ENCODE measurements at regions not wholly inside any gene's neighbourhood (a gene's known extent, or its start where the extent isn't known, plus 50 kb on each side); places are given as distances from the start of the nearest gene placed in this dataset.
A peak's percentile ranks its signal among the peaks of the same experiment; 100 is the strongest.

GRCh38 chr18:22846088-22846683 lies 86.9 kb upstream of the RBBP8 start:
- peak in 2 of 4 donors; percentile 38 to 41 for TF ChIP-seq CTCF (IDR thresholded peaks at IDR 0.05)
- ATAC-seq = peak in 3 of 4 donors; percentile 84 to 93 (median 86)
- intact Hi-C loops (cut with DNase I) = no loop called here
- no peaks in the 10 kb centered on the region for H3K36me3 ChIP-seq
- H3K27me3 ChIP-seq = no peaks in the 10 kb centered on the region
- no peak for FAIRE-seq
- H3K4me1 ChIP-seq = peaks cover 8 to 27% (median 13%) of the 10 kb centered on the region in 3 donors
- DNase-seq = no peak
- no peaks in the 10 kb centered on the region for H3K9me3 ChIP-seq
- no peak overlapping the region for H3K27ac ChIP-seq
- H3K4me3 ChIP-seq = no peak overlapping the region
- 15 to 16% methylated on average over 6 of the region's 6 CpGs for WGBS, 2 donors

- DNase-seq = no peak
- Histone ChIP-seq H3K4me3 (no peak overlapping the region), H3K27ac (no peak overlapping the region), H3K36me3 (no peaks in the 10 kb centered on the region), H3K9me3 (no peaks in the 10 kb centered on the region), H3K4me1 (peaks cover 8 to 27% (median 13%) of the 10 kb centered on the region in 3 donors), H3K27me3 (no peaks in the 10 kb centered on the region)
- ATAC-seq = peak in 2 of 4 donors; percentile 55 to 78
- FAIRE-seq = no peak
- intact Hi-C loops (cut with DNase I) = no loop called here
- no peak for TF ChIP-seq CTCF (IDR thresholded peaks at IDR 0.05)
Measured at GRCh38 chr18:22846697-22847096, 86.4 kb upstream of the RBBP8 start.

GRCh38 chr18:22847392-22847791 lies 85.7 kb upstream of the RBBP8 start:
- intact Hi-C loops (cut with DNase I) = no loop called here
- no peak for FAIRE-seq
- no peaks in the 10 kb centered on the region for H3K9me3 ChIP-seq

GRCh38 chr18:22847867-22848451 lies 85.2 kb upstream of the RBBP8 start:
- DNase-seq (no peak), ATAC-seq (no peak), FAIRE-seq (no peak)
- intact Hi-C loops (cut with DNase I) = no loop called here
- no peaks in the 10 kb centered on the region for H3K36me3 ChIP-seq
- H3K27me3 ChIP-seq = no peaks in the 10 kb centered on the region
- no peaks in the 10 kb centered on the region for H3K9me3 ChIP-seq
- no peak for TF ChIP-seq CTCF (IDR thresholded peaks at IDR 0.05)
- WGBS, 2 donors = 0% methylated on average over 1 of the region's 1 CpG
- H3K4me1 ChIP-seq = peaks cover 8 to 27% (median 13%) of the 10 kb centered on the region in 3 donors
- no peak overlapping the region for H3K4me3 ChIP-seq
- no peak overlapping the region for H3K27ac ChIP-seq

More at GRCh38 chr18:22847392-22847791, 85.7 kb upstream of the RBBP8 start:
- no peak overlapping the region for H3K27ac ChIP-seq
- peak in 2 of 4 donors; percentile 41 to 50 for ATAC-seq
- peaks cover 8 to 27% (median 13%) of the 10 kb centered on the region in 3 donors for H3K4me1 ChIP-seq
- H3K4me3 ChIP-seq = no peak overlapping the region
- H3K36me3 ChIP-seq = no peaks in the 10 kb centered on the region
- no peak for DNase-seq
- no peaks in the 10 kb centered on the region for H3K27me3 ChIP-seq
- no peak for TF ChIP-seq CTCF (IDR thresholded peaks at IDR 0.05)

GRCh38 chr18:22848615-22849014 lies 84.5 kb upstream of the RBBP8 start:
- no peak for DNase-seq
- no peak for TF ChIP-seq CTCF (IDR thresholded peaks at IDR 0.05)
- Histone ChIP-seq H3K9me3 (no peaks in the 10 kb centered on the region), H3K36me3 (no peaks in the 10 kb centered on the region), H3K27ac (no peak overlapping the region), H3K4me3 (no peak overlapping the region), H3K27me3 (no peaks in the 10 kb centered on the region), H3K4me1 (peaks cover 8 to 27% (median 13%) of the 10 kb centered on the region in 3 donors)
- intact Hi-C loops (cut with DNase I) = no loop called here
- FAIRE-seq = no peak
- 25 to 30% methylated on average over 1 of the region's 1 CpG for WGBS, 2 donors
- peak in 3 of 4 donors; percentile 52 to 72 (median 70) for ATAC-seq
